K562 (cell line): ENCODE measurements at regions not wholly inside any gene's neighbourhood (a gene's known extent, or its start where the extent isn't known, plus 50 kb on each side); places are given as distances from the start of the nearest gene placed in this dataset.

ENCODE experiments used
- JUNB ChIP-seq: fragments of 450-650 bp; formaldehyde crosslinking; conservative IDR thresholded peaks from 2 replicates; pipeline ENCODE4 v1.4.0; 2020; ENCODE audit warnings: mild to moderate bottlenecking
- MEF2A ChIP-seq: IDR thresholded peaks from 2 replicates; pipeline ENCODE4 v1.6.1; 2011; ENCODE audit warnings: low read depth, mild to moderate bottlenecking, low read length, moderate library complexity; ENCODE audit not compliant: control insufficient read depth
- RFX5 ChIP-seq: IDR thresholded peaks from 2 replicates; pipeline ENCODE4 v1.6.1; 2011; ENCODE audit warnings: low read depth, mild to moderate bottlenecking, improper control_type of control experiment, low read length
- SOX6 ChIP-seq: fragments of 450-650 bp; IDR thresholded peaks from 2 replicates; pipeline ENCODE4 v1.6.1; 2014; ENCODE audit warnings: mild to moderate bottlenecking
- SRF ChIP-seq, 2 experiments: fragments of 250-450, 450-650 bp in 1 of 2; sonication (Bioruptor Pico) in 1 of 2; sonication (generic) in 1 of 2; formaldehyde crosslinking; IDR thresholded peaks; 2 replicates each; pipeline versions ENCODE4 v1.5.0 to v1.5.1; 2020 to 2022; ENCODE audit warnings: mild to moderate bottlenecking in 1 of 2, missing genetic modification reagents in 1 of 2
- TRIM28 ChIP-seq: fragments of 450-650 bp; IDR thresholded peaks from 2 replicates; pipeline ENCODE4 v1.6.1; 2017
- ZFP36 ChIP-seq: fragments of 150-350 bp; IDR thresholded peaks from 2 replicates; pipeline ENCODE4 v1.6.1; 2018; ENCODE audit warnings: low read length, low read depth; ENCODE audit not compliant: partially characterized antibody
- ZNF644 ChIP-seq: fragments of 200-800 bp; sonication (Bioruptor generic); IDR thresholded peaks from 2 replicates; pipeline ENCODE4 v1.6.1; 2016; ENCODE audit warnings: low read depth, missing genetic modification characterization, missing compliant biosample characterization
- TF ChIP-seq, protein P1 (sequence below): sonication (generic); formaldehyde crosslinking; IDR thresholded peaks from 2 replicates; pipeline ENCODE4 v1.8.1; 2023; ENCODE audit warnings: mild to moderate bottlenecking, missing genetic modification reagents
- TF ChIP-seq, protein P2 (sequence below): fragments of 250-450 bp; sonication (Bioruptor Pico); IDR thresholded peaks from 2 replicates; pipeline ENCODE4 v1.8.0; 2021; ENCODE audit warnings: moderate library complexity, mild to moderate bottlenecking, inconsistent platforms
- TF ChIP-seq, protein P3 (sequence below), 2 experiments: fragments of 450-650 bp in 1 of 2; sonication (generic) in 1 of 2; formaldehyde crosslinking in 1 of 2; IDR thresholded peaks in 1 of 2; conservative IDR thresholded peaks in 1 of 2; 2 replicates each; pipeline versions ENCODE4 v1.6.1 to v1.8.1; 2016 to 2023; ENCODE audit warnings: mild to moderate bottlenecking in 2 of 2, moderate library complexity in 2 of 2, inconsistent platforms in 1 of 2, missing genetic modification reagents in 1 of 2

DNA sequence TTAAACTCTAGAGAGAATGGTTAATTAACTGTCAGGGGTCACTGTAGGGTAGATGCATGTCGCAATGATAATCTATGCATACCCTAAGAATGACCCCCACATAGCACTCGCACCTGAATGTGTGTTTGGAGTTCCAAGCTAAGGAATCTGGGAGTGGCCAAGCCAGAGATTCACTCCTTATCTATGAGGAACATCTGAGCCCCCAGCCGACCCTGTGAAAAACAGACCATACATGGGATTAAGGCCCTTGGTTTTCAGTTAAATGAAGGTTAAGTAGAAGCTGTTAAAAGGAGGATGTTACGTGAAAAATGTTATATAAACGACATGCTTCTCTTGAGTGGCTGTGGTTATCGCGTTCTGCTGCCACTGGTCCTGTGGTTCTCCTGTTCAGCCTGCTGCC lies 147.2 kb downstream of the RELL1 start (continued):
- TF ChIP-seq, protein P1, sequence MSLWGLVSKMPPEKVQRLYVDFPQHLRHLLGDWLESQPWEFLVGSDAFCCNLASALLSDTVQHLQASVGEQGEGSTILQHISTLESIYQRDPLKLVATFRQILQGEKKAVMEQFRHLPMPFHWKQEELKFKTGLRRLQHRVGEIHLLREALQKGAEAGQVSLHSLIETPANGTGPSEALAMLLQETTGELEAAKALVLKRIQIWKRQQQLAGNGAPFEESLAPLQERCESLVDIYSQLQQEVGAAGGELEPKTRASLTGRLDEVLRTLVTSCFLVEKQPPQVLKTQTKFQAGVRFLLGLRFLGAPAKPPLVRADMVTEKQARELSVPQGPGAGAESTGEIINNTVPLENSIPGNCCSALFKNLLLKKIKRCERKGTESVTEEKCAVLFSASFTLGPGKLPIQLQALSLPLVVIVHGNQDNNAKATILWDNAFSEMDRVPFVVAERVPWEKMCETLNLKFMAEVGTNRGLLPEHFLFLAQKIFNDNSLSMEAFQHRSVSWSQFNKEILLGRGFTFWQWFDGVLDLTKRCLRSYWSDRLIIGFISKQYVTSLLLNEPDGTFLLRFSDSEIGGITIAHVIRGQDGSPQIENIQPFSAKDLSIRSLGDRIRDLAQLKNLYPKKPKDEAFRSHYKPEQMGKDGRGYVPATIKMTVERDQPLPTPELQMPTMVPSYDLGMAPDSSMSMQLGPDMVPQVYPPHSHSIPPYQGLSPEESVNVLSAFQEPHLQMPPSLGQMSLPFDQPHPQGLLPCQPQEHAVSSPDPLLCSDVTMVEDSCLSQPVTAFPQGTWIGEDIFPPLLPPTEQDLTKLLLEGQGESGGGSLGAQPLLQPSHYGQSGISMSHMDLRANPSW (CRISPR knock-in tag) = no peak
- TF ChIP-seq SOX6 = no peak
- no peak for TF ChIP-seq MEF2A
- TF ChIP-seq TRIM28 = no peak
- TF ChIP-seq ZNF644 (tag) = no peak
- TF ChIP-seq, protein P2, sequence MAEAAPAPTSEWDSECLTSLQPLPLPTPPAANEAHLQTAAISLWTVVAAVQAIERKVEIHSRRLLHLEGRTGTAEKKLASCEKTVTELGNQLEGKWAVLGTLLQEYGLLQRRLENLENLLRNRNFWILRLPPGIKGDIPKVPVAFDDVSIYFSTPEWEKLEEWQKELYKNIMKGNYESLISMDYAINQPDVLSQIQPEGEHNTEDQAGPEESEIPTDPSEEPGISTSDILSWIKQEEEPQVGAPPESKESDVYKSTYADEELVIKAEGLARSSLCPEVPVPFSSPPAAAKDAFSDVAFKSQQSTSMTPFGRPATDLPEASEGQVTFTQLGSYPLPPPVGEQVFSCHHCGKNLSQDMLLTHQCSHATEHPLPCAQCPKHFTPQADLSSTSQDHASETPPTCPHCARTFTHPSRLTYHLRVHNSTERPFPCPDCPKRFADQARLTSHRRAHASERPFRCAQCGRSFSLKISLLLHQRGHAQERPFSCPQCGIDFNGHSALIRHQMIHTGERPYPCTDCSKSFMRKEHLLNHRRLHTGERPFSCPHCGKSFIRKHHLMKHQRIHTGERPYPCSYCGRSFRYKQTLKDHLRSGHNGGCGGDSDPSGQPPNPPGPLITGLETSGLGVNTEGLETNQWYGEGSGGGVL = no peak
- TF ChIP-seq, protein P3, sequence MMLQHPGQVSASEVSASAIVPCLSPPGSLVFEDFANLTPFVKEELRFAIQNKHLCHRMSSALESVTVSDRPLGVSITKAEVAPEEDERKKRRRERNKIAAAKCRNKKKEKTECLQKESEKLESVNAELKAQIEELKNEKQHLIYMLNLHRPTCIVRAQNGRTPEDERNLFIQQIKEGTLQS (IDR thresholded peaks at IDR 0.05) = no peak
- TF ChIP-seq, protein P3 (CRISPR knock-in tag; conservative IDR thresholded peaks at IDR 0.05) = no peak
- no peak for TF ChIP-seq ZFP36
- TF ChIP-seq RFX5 = no peak
- no peak for TF ChIP-seq JUNB (CRISPR knock-in tag)
- no peak for TF ChIP-seq SRF (CRISPR knock-in tag; IDR thresholded peaks at IDR 0.05)
